ENCODE measurements at regions not wholly inside any gene's neighbourhood (a gene's known extent, or its start where the extent isn't known, plus 50 kb on each side); places are given as distances from the start of the nearest gene placed in this dataset.

- TF ChIP-seq, protein P1, sequence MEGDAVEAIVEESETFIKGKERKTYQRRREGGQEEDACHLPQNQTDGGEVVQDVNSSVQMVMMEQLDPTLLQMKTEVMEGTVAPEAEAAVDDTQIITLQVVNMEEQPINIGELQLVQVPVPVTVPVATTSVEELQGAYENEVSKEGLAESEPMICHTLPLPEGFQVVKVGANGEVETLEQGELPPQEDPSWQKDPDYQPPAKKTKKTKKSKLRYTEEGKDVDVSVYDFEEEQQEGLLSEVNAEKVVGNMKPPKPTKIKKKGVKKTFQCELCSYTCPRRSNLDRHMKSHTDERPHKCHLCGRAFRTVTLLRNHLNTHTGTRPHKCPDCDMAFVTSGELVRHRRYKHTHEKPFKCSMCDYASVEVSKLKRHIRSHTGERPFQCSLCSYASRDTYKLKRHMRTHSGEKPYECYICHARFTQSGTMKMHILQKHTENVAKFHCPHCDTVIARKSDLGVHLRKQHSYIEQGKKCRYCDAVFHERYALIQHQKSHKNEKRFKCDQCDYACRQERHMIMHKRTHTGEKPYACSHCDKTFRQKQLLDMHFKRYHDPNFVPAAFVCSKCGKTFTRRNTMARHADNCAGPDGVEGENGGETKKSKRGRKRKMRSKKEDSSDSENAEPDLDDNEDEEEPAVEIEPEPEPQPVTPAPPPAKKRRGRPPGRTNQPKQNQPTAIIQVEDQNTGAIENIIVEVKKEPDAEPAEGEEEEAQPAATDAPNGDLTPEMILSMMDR (conservative IDR thresholded peaks at IDR 0.05), result no peak
- no peak for TF ChIP-seq ZFX (IDR thresholded peaks at IDR 0.05)
These were observed 81.4 kb upstream of the PSMD7 start for GRCh38 chr16:74215249-74215648.

Measured in C4-2B (cell line).